ENCODE measurements at regions not wholly inside any gene's neighbourhood (a gene's known extent, or its start where the extent isn't known, plus 50 kb on each side); places are given as distances from the start of the nearest gene placed in this dataset.

GRCh38 chr11:43576320-43576802, 104.2 kb upstream of the HSD17B12 start:
- no peak for TF ChIP-seq MAFK (IDR thresholded peaks at IDR 0.05; ENCODE audit: low read depth, low read length)
- no peak for TF ChIP-seq ELK1 (IDR thresholded peaks at IDR 0.05; ENCODE audit: borderline replicate concordance, low read depth, low read length)
- TF ChIP-seq RFX5 (IDR thresholded peaks at IDR 0.05; ENCODE audit: low read depth, low read length): no peak
- TF ChIP-seq CHD1 (IDR thresholded peaks at IDR 0.05; ENCODE audit: low read depth, low read length): no peak
- TF ChIP-seq MXI1 (IDR thresholded peaks at IDR 0.05; ENCODE audit: borderline replicate concordance, low read depth, low read length): no peak
- no peak for TF ChIP-seq CTCF (conservative IDR thresholded peaks at IDR 0.05; ENCODE audit: low read depth, low read length)
- TF ChIP-seq BHLHE40 (IDR thresholded peaks at IDR 0.05; ENCODE audit: low read depth, low read length): no peak
- no peak for TF ChIP-seq RAD21 (IDR thresholded peaks at IDR 0.05; ENCODE audit: low read length)
- no peak for TF ChIP-seq POLR2A (IDR thresholded peaks at IDR 0.05; ENCODE audit: low read depth, low read length)
- TF ChIP-seq MAZ (IDR thresholded peaks at IDR 0.05; ENCODE audit: borderline replicate concordance, low read depth, low read length): no peak
- no peak for TF ChIP-seq FOS (IDR thresholded peaks at IDR 0.05; ENCODE audit: low read depth, low read length)
- TF ChIP-seq SMC3 (IDR thresholded peaks at IDR 0.05; ENCODE audit: low read depth, low read length): no peak
- no peak for TF ChIP-seq RCOR1 (IDR thresholded peaks at IDR 0.05; ENCODE audit: insufficient replicate concordance, low read length)
- no peak for TF ChIP-seq CEBPB (IDR thresholded peaks at IDR 0.05; ENCODE audit: low read depth, low read length)
- no peak for TF ChIP-seq NFE2L2 (IDR thresholded peaks at IDR 0.05; ENCODE audit: low read depth, low read length)
- POLR2A ChIA-PET (ENCODE audit: unreplicated experiment): no interaction called here
- H3K9ac ChIP-seq (ENCODE audit: low read depth, low read length): no peak overlapping the region
- no peak overlapping the region for H3K23ac ChIP-seq (ENCODE audit: low read depth, low read length)
- H3K4me2 ChIP-seq (ENCODE audit: low read depth, low read length): peak overlapping the region; percentile 71
- H3K14ac ChIP-seq (replicated peaks; ENCODE audit: low read depth, low read length): no peak overlapping the region
- no peak overlapping the region for H3K18ac ChIP-seq (ENCODE audit: low read depth, low read length)
- no peak overlapping the region for H3K56ac ChIP-seq (ENCODE audit: extremely low read depth, insufficient read depth, low read length)
- H4K5ac ChIP-seq (ENCODE audit: low read depth, low read length): no peak overlapping the region
- no peaks in the 10 kb centered on the region for H3K4me1 ChIP-seq (ENCODE audit: control insufficient read depth, insufficient read depth, low read length)
- H2BK15ac ChIP-seq (ENCODE audit: low read depth, low read length): no peak overlapping the region
- peaks cover 76% of the 10 kb centered on the region for H3K27me3 ChIP-seq (ENCODE audit: control insufficient read depth, insufficient read depth, low read length)
- peak overlapping the region; percentile 21 for H3K4me3 ChIP-seq (ENCODE audit: insufficient read depth, low read depth, low read length)
- no peaks in the 10 kb centered on the region for H3K79me1 ChIP-seq (ENCODE audit: low read depth in 1 of 2, low read length in 2 of 2)
- no peaks in the 10 kb centered on the region for H4K20me1 ChIP-seq (ENCODE audit: insufficient read depth, low read length)
- ATAC-seq (ENCODE audit: low read depth) (no peak), DNase-seq (no peak)
- H2AK9ac ChIP-seq (replicated peaks; ENCODE audit: low read depth, low read length, poor library complexity): no peak overlapping the region
- H3K36me3 ChIP-seq (ENCODE audit: control insufficient read depth, insufficient read depth, low read length): no peaks in the 10 kb centered on the region
- H4K91ac ChIP-seq (ENCODE audit: insufficient read depth, low read depth, low read length): no peak overlapping the region
- peaks cover 2% of the 10 kb centered on the region; the same call in 1 of the 2 replicates for H3K9me1 ChIP-seq (ENCODE audit: insufficient read depth, low read length)
- H3K4ac ChIP-seq (ENCODE audit: low read depth, low read length): no peak overlapping the region
- BruUV-seq (replicated peaks): no TSS peak
- no peak overlapping the region for H4K8ac ChIP-seq (ENCODE audit: low read depth in 2 of 2, low read length in 2 of 2)
- no peak overlapping the region for H2BK5ac ChIP-seq (ENCODE audit: low read depth, low read length, poor library complexity, severe bottlenecking)
- CTCF ChIA-PET: interaction anchor here (0.6 kb wide), 1 partner anchor 74 kb away, joined by 3 read pairs; no protein-coding TSS in a partner anchor
- no peak overlapping the region for H3K27ac ChIP-seq (ENCODE audit: insufficient read depth, low read length)
- dilution Hi-C loops (cut with HindIII; ENCODE audit: low sequenced_read_pairs, unreplicated experiment) (no loop called here), in situ Hi-C loops (cut with MboI; ENCODE audit: low sequenced_read_pairs) (loop anchor here (10.0 kb wide), 1 partner anchor 268 kb away; no protein-coding TSS in a partner anchor), intact Hi-C loops (cut with micrococcal nuclease) (loop anchor here (5.0 kb wide), 1 partner anchor 161 kb away; no protein-coding TSS in a partner anchor)
- H2BK20ac ChIP-seq (ENCODE audit: low read depth, low read length): no peak overlapping the region
- H2AFZ ChIP-seq (replicated peaks; ENCODE audit: low read length, poor library complexity): no peak overlapping the region
- no peak overlapping the region for H2BK120ac ChIP-seq (ENCODE audit: low read depth, low read length)
- no peak overlapping the region for H2AK5ac ChIP-seq (ENCODE audit: low read depth, low read length)
- WGBS, 2 experiments (ENCODE audit: extremely low coverage in 2 of 2, insufficient read length in 1 of 2): no CpG with 5 or more reads among the region's 11 CpGs
- no peaks in the 10 kb centered on the region for H3K9me3 ChIP-seq (ENCODE audit: control insufficient read depth, insufficient read depth, low read length)

Measured in IMR-90 (cell line).